Endothelial cell of umbilical vein (primary cell): ENCODE measurements at regions not wholly inside any gene's neighbourhood (a gene's known extent, or its start where the extent isn't known, plus 50 kb on each side); places are given as distances from the start of the nearest gene placed in this dataset. TPM values are rescaled to one million over a fixed set of nuclear protein-coding genes. Genes with fewer than 3 reads are reported as not detected.

Source experiments
- BruUV-seq: library from RNA; stranded (reverse); fragments of 400-500 nt; replicated peaks from 2 replicates; lab custom pipeline; 2021; lab: Mats Ljungman, UMichigan
- CTCF ChIA-PET: fragments of 300-600, 350-600 bp; sonication (Branson Sonifier 250); formaldehyde crosslinking; loops from one replicate; lab custom pipeline; 2021; ENCODE audit warnings: antibody characterized with exemption, inconsistent platforms; lab: Charles Lee
- POLR2A ChIA-PET: fragments of 300-600, 350-600 bp; sonication (Branson Sonifier 250); formaldehyde crosslinking; loops from one replicate; lab custom pipeline; 2021; ENCODE audit warnings: antibody characterized with exemption, inconsistent platforms; lab: Charles Lee
- DNase-seq: peaks from one replicate; pipeline ENCODE4 v3.0.0-alpha.2; 2011; ENCODE audit warnings: low read depth, low spot score
- FAIRE-seq: peaks from 2 replicates; lab custom pipeline; 2011; peaks lifted over from hg19 to GRCh38; lab: Jason Lieb, UNC
- H2AFZ ChIP-seq: 2 replicates; pipeline ENCODE4 v1.6.0; 2012; ENCODE audit warnings: low read depth, low read length, control low read depth, inconsistent platforms
- H3K27ac ChIP-seq: 2 replicates; pipeline ENCODE4 v1.5.1; 2011; ENCODE audit warnings: low read depth, mild to moderate bottlenecking, control low read depth, low read length, moderate library complexity; ENCODE audit not compliant: insufficient read depth
- H3K27me3 ChIP-seq, 2 experiments: 2 replicates each; pipeline versions ENCODE4 v1.6.0 to v1.6.1; 2011; ENCODE audit warnings: low read length in 2 of 2, mixed read lengths in 1 of 2; ENCODE audit not compliant: control insufficient read depth in 2 of 2, insufficient read depth in 2 of 2
- H3K36me3 ChIP-seq, 2 experiments: 2 replicates in 1 of 2; 3 replicates in 1 of 2; pipeline ENCODE4 v1.5.1; 2011; ENCODE audit warnings: low read length in 2 of 2, mild to moderate bottlenecking in 1 of 2, moderate library complexity in 1 of 2; ENCODE audit not compliant: control insufficient read depth in 2 of 2, insufficient read depth in 2 of 2; ENCODE audit errors: extremely low read depth in 1 of 2
- H3K4me1 ChIP-seq: 3 replicates; pipeline ENCODE4 v1.5.1; 2011; ENCODE audit warnings: mild to moderate bottlenecking, low read length; ENCODE audit not compliant: control insufficient read depth, insufficient read depth; ENCODE audit errors: extremely low read depth
- H3K4me2 ChIP-seq: 2 replicates; pipeline ENCODE4 v1.6.1; 2011; ENCODE audit warnings: low read length, control low read depth, mixed read lengths; ENCODE audit not compliant: insufficient read depth
- H3K4me3 ChIP-seq, 3 experiments: fragments of 200-600 bp in 1 of 3; sonication (generic), shearing (Covaris generic) in 1 of 3; replicated peaks in 1 of 3; 2 replicates each; pipeline ENCODE4 v1.5.1; 2011 to 2016; ENCODE audit warnings: control low read depth in 3 of 3, low read length in 3 of 3, mild to moderate bottlenecking in 2 of 3, inconsistent platforms in 1 of 3, low read depth in 1 of 3, moderate library complexity in 1 of 3; ENCODE audit not compliant: insufficient read depth in 1 of 3
- H3K79me2 ChIP-seq: 2 replicates; pipeline ENCODE4 v1.6.0; 2012; ENCODE audit warnings: low read length, inconsistent platforms; ENCODE audit not compliant: control insufficient read depth, insufficient read depth
- H3K9ac ChIP-seq: replicated peaks from 2 replicates; pipeline ENCODE3; 2011; ENCODE audit warnings: low read length, control low read depth; ENCODE audit not compliant: insufficient read depth; ENCODE audit errors: extremely low read depth
- H3K9me1 ChIP-seq: replicated peaks from 3 replicates; pipeline ENCODE4 v1.6.0; 2011; ENCODE audit warnings: mild to moderate bottlenecking, low read length; ENCODE audit not compliant: control insufficient read depth, insufficient read depth; ENCODE audit errors: extremely low read depth
- H3K9me3 ChIP-seq: replicated peaks from 2 replicates; pipeline ENCODE4 v1.5.1; 2012; ENCODE audit warnings: low read length, inconsistent platforms; ENCODE audit not compliant: control insufficient read depth, insufficient read depth
- H4K20me1 ChIP-seq: replicated peaks from 2 replicates; pipeline ENCODE3; 2011; ENCODE audit warnings: mild to moderate bottlenecking, low read length; ENCODE audit not compliant: control insufficient read depth, insufficient read depth; ENCODE audit errors: extremely low read depth
- CTCF ChIP-seq, 2 donors: IDR thresholded peaks; 1 replicate in 1 of 2; 2 replicates in 1 of 2; pipeline ENCODE4 v1.5.1; 2011; ENCODE audit warnings: low read length in 2 of 2, mild to moderate bottlenecking in 2 of 2, moderate library complexity in 2 of 2, control low read depth in 1 of 2, inconsistent platforms in 1 of 2, low read depth in 1 of 2; ENCODE audit not compliant: insufficient read depth in 1 of 2; ENCODE audit errors: extremely low read depth in 1 of 2
- EZH2 ChIP-seq: IDR thresholded peaks from 2 replicates; pipeline ENCODE4 v1.6.1; 2012; ENCODE audit warnings: borderline replicate concordance, low read depth, mild to moderate bottlenecking, moderate library complexity, low read length, inconsistent platforms; ENCODE audit not compliant: severe bottlenecking
- GATA2 ChIP-seq: IDR thresholded peaks from 2 replicates; pipeline ENCODE4 v1.7.0; 2011; ENCODE audit warnings: low read depth, mild to moderate bottlenecking, moderate library complexity, mixed read lengths, low read length; ENCODE audit not compliant: insufficient read length, insufficient read depth
- JUN ChIP-seq: IDR thresholded peaks from 2 replicates; pipeline ENCODE4 v1.6.1; 2011; ENCODE audit warnings: borderline replicate concordance, low read depth; ENCODE audit not compliant: insufficient read length, insufficient read depth
- MYC ChIP-seq: IDR thresholded peaks from one replicate; pipeline ENCODE4 v1.6.1; 2011; ENCODE audit warnings: mild to moderate bottlenecking, low read depth, low read length
- POLR2A ChIP-seq: IDR thresholded peaks from 2 replicates; pipeline ENCODE4 v1.6.1; 2012; ENCODE audit warnings: low read depth, mild to moderate bottlenecking, control low read depth, low read length
- dilution Hi-C: fragments of 300-500 bp; cut with MboI; formaldehyde crosslinking; loops from one replicate; pipeline ENCODE4 v1.15.0; 2019; ENCODE audit warnings: low sequenced_read_pairs; ENCODE audit not compliant: extremely low pct_ligation_motif_present
- intact Hi-C: fragments of 100-400 bp; cut with micrococcal nuclease; formaldehyde crosslinking; loops from one replicate; pipeline ENCODE4 v1.10.0; 2022
- small RNA-seq: library from RNA; depleted of rRNA; stranded (forward); fragments of <200 nt; gene quantifications from one replicate; pipeline ENCODE3, GENCODE V24; 2012; ENCODE audit warnings: low replicate concordance, low read depth; ENCODE audit not compliant: insufficient read depth, insufficient read length

GRCh38 chr4:124596816-124597215 is 115.7 kb downstream of the ANKRD50 start:
- BruUV-seq, result no TSS peak
- CTCF ChIA-PET, result interaction anchor here (1.0 to 1.5 kb wide), 4 partner anchors 10 to 649 kb away, joined by 3 to 5 read pairs (median 4); no protein-coding TSS in a partner anchor
- dilution Hi-C loops, result no loop called here

GRCh38 chr4:124610211-124610610 is 102.3 kb downstream of the ANKRD50 start:
- no peak for TF ChIP-seq JUN
- TF ChIP-seq GATA2, result no peak
- TF ChIP-seq EZH2, result no peak
- Histone ChIP-seq H3K4me2 (no peak overlapping the region), H3K27ac (no peak overlapping the region), H3K36me3 (no peaks in the 10 kb centered on the region), H3K4me1 (no peaks in the 10 kb centered on the region), H3K27me3 (no peaks in the 10 kb centered on the region), H3K79me2 (no peaks in the 10 kb centered on the region), H3K9me1 (no peaks in the 10 kb centered on the region), H4K20me1 (no peaks in the 10 kb centered on the region), H3K9me3 (no peaks in the 10 kb centered on the region), H3K4me3 (no peak overlapping the region), H2AFZ (no peak overlapping the region), H3K9ac (no peak overlapping the region)
- DNase-seq, result no peak
- BruUV-seq, result no TSS peak
- no peak for FAIRE-seq
- ChIA-PET CTCF (interaction anchor here (1.2 to 1.7 kb wide), 2 partner anchors 11 to 276 kb away, joined by 3 to 4 read pairs; no protein-coding TSS in a partner anchor), POLR2A (no interaction called here)
- intact Hi-C loops (no loop called here), dilution Hi-C loops (no loop called here)

More at GRCh38 chr4:124596816-124597215, 115.7 kb downstream of the ANKRD50 start:
- H3K36me3 ChIP-seq, result no peaks in the 10 kb centered on the region
- DNase-seq (no peak), FAIRE-seq (no peak)
- H3K27ac ChIP-seq, result no peak overlapping the region
- H3K9ac ChIP-seq, result no peak overlapping the region
- no peaks in the 10 kb centered on the region for H3K4me1 ChIP-seq
- no peak for TF ChIP-seq GATA2
- TF ChIP-seq CTCF (IDR thresholded peaks at IDR 0.05; ENCODE audit: extremely low read depth in 1 of 2, insufficient read depth in 1 of 2, low read depth in 1 of 2, low read length in 2 of 2), result no peak
- no peak for TF ChIP-seq MYC
- no peak for TF ChIP-seq POLR2A
- H2AFZ ChIP-seq, result no peak overlapping the region
- no peaks in the 10 kb centered on the region for H3K9me3 ChIP-seq
- POLR2A ChIA-PET, result no interaction called here
- no peaks in the 10 kb centered on the region for H3K27me3 ChIP-seq
- no peaks in the 10 kb centered on the region for H3K9me1 ChIP-seq
- no peaks in the 10 kb centered on the region for H3K79me2 ChIP-seq
- H3K4me2 ChIP-seq, result no peak overlapping the region
- H4K20me1 ChIP-seq, result no peaks in the 10 kb centered on the region
- no peak overlapping the region for H3K4me3 ChIP-seq
- intact Hi-C loops, result no loop called here

Small RNA genes in the stretch of these regions (small RNA-seq; reads per million reads assigned to genes)
- not detected for gene AC093767.1
